ENCODE measurements at regions not wholly inside any gene's neighbourhood (a gene's known extent, or its start where the extent isn't known, plus 50 kb on each side); places are given as distances from the start of the nearest gene placed in this dataset.
A peak's percentile ranks its signal among the peaks of the same experiment; 100 is the strongest.

DNA sequence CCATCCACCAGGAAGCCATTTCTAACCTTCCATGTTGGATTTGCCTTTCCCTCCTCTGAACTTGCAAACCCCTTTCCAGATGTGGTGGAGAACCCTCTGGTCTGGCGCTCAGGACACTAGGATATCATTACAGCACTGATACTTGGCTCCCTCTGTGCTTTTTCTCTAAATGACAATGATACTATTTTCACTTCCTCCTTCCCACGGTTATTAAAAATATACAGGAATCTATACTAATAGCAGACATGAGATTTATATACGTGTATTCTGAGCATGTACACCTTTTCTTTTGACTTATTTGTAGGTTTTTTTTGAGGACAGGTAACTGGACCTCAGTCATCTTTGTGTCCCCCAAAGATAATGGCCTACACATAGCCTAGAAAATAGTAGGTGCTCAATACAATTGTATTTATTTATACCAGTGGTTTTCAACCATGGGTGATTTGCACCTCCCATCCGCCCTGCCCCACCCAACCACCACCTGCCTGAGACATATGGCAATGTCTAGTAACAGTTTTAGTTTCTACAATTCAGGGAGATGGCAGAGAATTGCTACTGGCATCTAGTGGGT lies 60.4 kb upstream of the PLAC8 start:
- H3K36me3 ChIP-seq (ENCODE audit: control insufficient read depth in 2 of 2, insufficient read depth in 2 of 2, low read length in 2 of 2): no peaks in the 10 kb centered on the region
- no peaks in the 10 kb centered on the region for H3K4me1 ChIP-seq (ENCODE audit: control insufficient read depth in 2 of 2, insufficient read depth in 2 of 2, low read length in 2 of 2)
- H3K9me3 ChIP-seq (ENCODE audit: control insufficient read depth in 2 of 2, low read length in 2 of 2): no peaks in the 10 kb centered on the region
- no peaks in the 10 kb centered on the region for H3K27me3 ChIP-seq (ENCODE audit: control insufficient read depth in 2 of 2, insufficient read depth in 2 of 2, low read length in 2 of 2)
- peak overlapping the region in 1 of 2 donors; percentile 9 for H3K27ac ChIP-seq (ENCODE audit: low read depth in 2 of 2, low read length in 2 of 2)
- H3K4me3 ChIP-seq (ENCODE audit: low read length in 2 of 2): no peak overlapping the region
- H3K9ac ChIP-seq (ENCODE audit: low read depth in 1 of 2, low read length in 2 of 2): no peak overlapping the region

DNA sequence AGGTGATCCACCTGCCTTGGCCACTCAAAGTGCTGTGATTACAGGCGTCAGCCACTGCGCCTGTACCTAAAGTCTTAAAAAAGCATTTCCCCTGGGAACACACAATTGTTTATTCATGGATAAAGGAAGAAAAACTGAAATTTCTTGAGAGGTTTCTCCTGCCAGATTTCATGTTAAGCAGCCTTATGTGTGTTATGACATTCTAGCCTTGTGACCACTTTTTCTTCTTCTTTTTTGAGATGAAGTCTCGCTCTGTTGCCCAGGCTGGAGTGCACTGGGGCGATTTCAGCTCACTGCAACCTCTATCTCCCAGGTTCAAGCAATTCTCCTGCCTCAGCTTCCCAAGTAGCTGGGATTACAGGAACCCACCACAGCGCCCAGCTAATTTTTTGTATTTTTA lies 57.8 kb upstream of the PLAC8 start:
- Histone ChIP-seq H3K4me1 (ENCODE audit: control insufficient read depth in 2 of 2, insufficient read depth in 2 of 2, low read length in 2 of 2) (no peaks in the 10 kb centered on the region), H3K27me3 (ENCODE audit: control insufficient read depth in 2 of 2, insufficient read depth in 2 of 2, low read length in 2 of 2) (no peaks in the 10 kb centered on the region), H3K4me3 (ENCODE audit: low read length in 2 of 2) (no peak overlapping the region), H3K9me3 (ENCODE audit: control insufficient read depth in 2 of 2, low read length in 2 of 2) (no peaks in the 10 kb centered on the region), H3K27ac (ENCODE audit: low read depth in 2 of 2, low read length in 2 of 2) (no peak overlapping the region), H3K9ac (ENCODE audit: low read depth in 1 of 2, low read length in 2 of 2) (no peak overlapping the region), H3K36me3 (ENCODE audit: control insufficient read depth in 2 of 2, insufficient read depth in 2 of 2, low read length in 2 of 2) (no peaks in the 10 kb centered on the region)

DNA sequence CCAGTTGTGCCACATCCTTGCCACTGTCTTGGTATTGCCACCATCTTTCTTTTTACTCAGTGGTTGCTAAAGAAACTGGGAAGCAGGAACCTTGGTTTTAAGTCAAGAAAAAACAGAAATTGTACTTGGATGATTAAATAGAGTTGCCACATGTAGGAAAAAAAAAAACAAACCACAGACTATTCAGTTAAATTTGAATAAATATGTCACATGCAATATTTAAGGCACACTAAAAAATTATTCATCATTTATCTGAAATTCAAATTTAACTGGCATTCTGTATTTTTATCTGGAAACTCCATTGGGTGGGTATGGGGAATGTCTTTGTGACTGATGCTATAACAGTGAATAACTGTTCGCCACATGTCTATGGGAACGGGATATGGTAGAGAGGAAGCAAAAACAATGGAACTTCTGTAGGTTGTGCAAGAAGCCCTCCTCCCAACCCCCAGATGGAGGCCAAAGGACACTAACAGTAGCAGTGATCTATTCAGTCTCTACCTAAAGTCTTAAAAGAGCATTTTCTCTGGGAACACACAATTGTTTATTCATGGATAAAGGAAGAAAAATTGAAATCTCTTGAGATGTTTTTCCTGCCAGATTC lies 57.0 kb upstream of the PLAC8 start:
- no peaks in the 10 kb centered on the region for H3K36me3 ChIP-seq (ENCODE audit: control insufficient read depth in 2 of 2, insufficient read depth in 2 of 2, low read length in 2 of 2)
- no peak overlapping the region for H3K4me3 ChIP-seq (ENCODE audit: low read length in 2 of 2)
- H3K4me1 ChIP-seq (ENCODE audit: control insufficient read depth in 2 of 2, insufficient read depth in 2 of 2, low read length in 2 of 2): no peaks in the 10 kb centered on the region
- H3K9me3 ChIP-seq (ENCODE audit: control insufficient read depth in 2 of 2, low read length in 2 of 2): no peaks in the 10 kb centered on the region
- H3K27me3 ChIP-seq (ENCODE audit: control insufficient read depth in 2 of 2, insufficient read depth in 2 of 2, low read length in 2 of 2): no peaks in the 10 kb centered on the region
- H3K27ac ChIP-seq (ENCODE audit: low read depth in 2 of 2, low read length in 2 of 2): no peak overlapping the region
- H3K9ac ChIP-seq (ENCODE audit: low read depth in 1 of 2, low read length in 2 of 2): no peak overlapping the region

DNA sequence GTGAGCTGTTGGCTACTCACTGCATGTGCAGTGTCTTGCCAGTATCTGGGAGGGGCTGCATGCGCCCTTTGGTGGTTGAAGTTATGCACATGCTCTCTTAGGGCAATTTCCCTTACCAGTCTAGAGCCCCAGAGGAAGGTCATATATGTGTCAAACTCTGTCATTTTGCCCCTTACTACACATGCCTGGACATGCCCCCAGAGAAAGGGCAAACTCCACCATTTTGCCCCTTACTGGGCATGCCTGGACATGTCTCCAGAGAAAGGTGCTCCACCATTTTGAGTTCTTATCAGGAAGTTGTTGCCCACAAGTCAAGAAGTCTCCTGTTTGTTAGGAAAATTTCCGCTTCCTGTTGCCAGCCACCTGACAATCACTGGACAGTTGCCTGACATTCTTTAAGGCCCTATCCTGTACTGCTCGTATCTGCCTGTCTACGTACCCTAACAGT lies 56.4 kb upstream of the PLAC8 start:
- Histone ChIP-seq H3K27ac (ENCODE audit: low read depth in 2 of 2, low read length in 2 of 2) (no peak overlapping the region), H3K4me3 (ENCODE audit: low read length in 2 of 2) (no peak overlapping the region), H3K27me3 (ENCODE audit: control insufficient read depth in 2 of 2, insufficient read depth in 2 of 2, low read length in 2 of 2) (no peaks in the 10 kb centered on the region), H3K9me3 (ENCODE audit: control insufficient read depth in 2 of 2, low read length in 2 of 2) (no peaks in the 10 kb centered on the region), H3K4me1 (ENCODE audit: control insufficient read depth in 2 of 2, insufficient read depth in 2 of 2, low read length in 2 of 2) (no peaks in the 10 kb centered on the region), H3K9ac (ENCODE audit: low read depth in 1 of 2, low read length in 2 of 2) (no peak overlapping the region), H3K36me3 (ENCODE audit: control insufficient read depth in 2 of 2, insufficient read depth in 2 of 2, low read length in 2 of 2) (no peaks in the 10 kb centered on the region)

Measured in mucosa of rectum (tissue), 2 donors.